GM12878 (cell line): ENCODE measurements at regions not wholly inside any gene's neighbourhood (a gene's known extent, or its start where the extent isn't known, plus 50 kb on each side); places are given as distances from the start of the nearest gene placed in this dataset.

Experiments
- BCLAF1 ChIP-seq: fragments of 450-650 bp; IDR thresholded peaks from 2 replicates; pipeline ENCODE4 v1.6.1; 2017; ENCODE audit warnings: antibody characterized with exemption, mild to moderate bottlenecking, moderate library complexity
- SREBF1 ChIP-seq: IDR thresholded peaks from 2 replicates; pipeline ENCODE4 v1.6.1; 2012; ENCODE audit warnings: mild to moderate bottlenecking, low read length

- TF ChIP-seq BCLAF1, result no peak
- no peak for TF ChIP-seq SREBF1
Measured at GRCh38 chr9:103991698-103992097, 102.4 kb upstream of the SMC2 start.
